Omental fat pad (tissue), 3 donors: ENCODE measurements at regions not wholly inside any gene's neighbourhood (a gene's known extent, or its start where the extent isn't known, plus 50 kb on each side); places are given as distances from the start of the nearest gene placed in this dataset.

ENCODE experiments used
- ATAC-seq: fragments of 150-250 bp; one replicate; pipeline ENCODE4 v1.9.1; 2016; ENCODE audit warnings: mild to moderate bottlenecking, moderate library complexity; ENCODE audit not compliant: low FRiP score
- DNase-seq: peaks from one replicate; pipeline ENCODE4 v3.0.0-alpha.2; 2019; ENCODE audit warnings: low spot score
- CTCF ChIP-seq, 3 donors: fragments of 450-650 bp; IDR thresholded peaks; one replicate each; pipeline ENCODE4 v1.5.1; 2016 to 2017; ENCODE audit warnings: antibody characterized with exemption in 3 of 3, mild to moderate bottlenecking in 3 of 3, moderate library complexity in 2 of 3

DNA sequence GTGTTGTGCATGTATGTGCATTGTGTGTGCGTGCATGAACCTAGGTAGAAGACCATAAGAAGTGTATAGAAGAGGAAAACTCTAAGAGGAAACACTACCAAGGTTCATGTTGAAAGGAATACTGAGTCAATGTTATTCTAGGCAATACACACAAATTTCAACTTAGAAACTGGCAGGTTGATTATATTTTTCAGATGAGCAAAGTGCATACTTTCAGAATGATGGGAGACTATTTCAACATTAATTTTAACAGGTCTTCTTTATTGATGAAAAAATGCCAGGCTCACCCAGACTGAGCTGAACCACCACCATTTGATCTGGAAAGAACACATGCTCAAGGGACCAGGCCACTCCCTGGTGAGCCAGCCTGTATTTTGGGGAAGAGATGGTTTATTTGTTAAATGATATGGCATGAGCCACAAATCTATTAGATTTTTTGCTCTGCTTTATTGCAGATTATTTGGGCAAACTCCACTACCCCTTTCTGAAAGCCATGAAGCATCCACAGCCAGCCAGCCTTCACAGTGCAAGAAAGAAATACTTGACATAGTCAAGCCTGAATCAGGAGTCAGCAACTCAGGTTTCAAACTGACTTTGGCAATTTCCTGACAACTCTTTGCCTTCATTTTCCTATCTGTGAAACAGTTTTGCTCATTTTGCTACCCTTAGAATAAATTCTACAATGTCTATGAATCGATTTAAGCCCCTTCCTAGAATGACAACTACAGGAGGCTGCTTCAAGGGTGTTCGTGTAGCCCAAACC lies 368.9 kb downstream of the COG6 start:
- TF ChIP-seq CTCF (IDR thresholded peaks at IDR 0.05), result no peak
- no peak for ATAC-seq
- DNase-seq, result no peak

- no peak for DNase-seq
- TF ChIP-seq CTCF (IDR thresholded peaks at IDR 0.05), result no peak
- ATAC-seq, result no peak
Measured at GRCh38 chr13:40024967-40025714, 369.7 kb downstream of the COG6 start.

DNA sequence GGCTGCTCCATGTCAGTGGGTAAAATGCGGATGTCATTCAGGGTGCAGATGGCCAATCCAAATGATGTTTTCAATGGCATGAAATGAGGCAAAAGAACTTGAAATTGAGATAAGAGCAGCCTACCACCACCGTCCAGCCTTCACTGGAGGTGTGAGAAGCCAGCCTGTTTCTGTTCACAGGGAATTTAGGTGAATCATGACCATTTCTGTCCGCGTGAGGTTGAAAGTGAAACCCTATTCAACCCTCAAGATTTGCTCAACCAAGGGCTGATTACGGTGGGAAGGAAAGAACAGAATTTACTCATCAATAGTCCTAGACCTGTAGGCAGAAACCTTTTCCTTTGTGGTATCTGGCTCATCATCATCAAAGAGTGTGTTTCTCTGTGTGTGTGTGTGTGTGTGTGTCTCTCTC lies 370.7 kb downstream of the COG6 start:
- ATAC-seq (no peak), DNase-seq (no peak)
- no peak for TF ChIP-seq CTCF (IDR thresholded peaks at IDR 0.05)

DNA sequence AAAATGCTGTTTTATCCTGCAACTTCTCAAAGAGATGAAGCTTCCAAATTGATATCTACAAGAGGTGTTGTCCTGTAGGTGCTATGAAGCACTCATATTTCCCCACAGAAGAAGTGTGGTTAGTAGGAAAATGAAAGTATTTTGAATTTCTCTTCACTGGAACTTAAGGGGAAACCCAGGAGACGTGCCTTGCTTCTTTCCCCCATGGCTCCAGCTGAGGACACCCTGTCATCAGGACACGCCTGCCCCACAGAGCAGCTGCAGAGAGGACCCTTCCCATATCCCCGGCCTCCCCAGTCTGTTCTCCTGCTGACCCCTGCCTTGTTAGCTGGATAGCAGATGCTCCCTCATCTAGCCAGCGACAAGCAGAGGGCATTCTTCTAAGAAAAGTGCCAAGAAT lies 371.3 kb downstream of the COG6 start:
- DNase-seq (no peak), ATAC-seq (no peak)
- no peak for TF ChIP-seq CTCF (IDR thresholded peaks at IDR 0.05)

GRCh38 chr13:40028446-40028845 lies 373.0 kb downstream of the COG6 start:
- no peak for TF ChIP-seq CTCF (IDR thresholded peaks at IDR 0.05)
- ATAC-seq (no peak), DNase-seq (no peak)

- DNase-seq (no peak), ATAC-seq (peak; percentile 64)
- no peak for TF ChIP-seq CTCF (IDR thresholded peaks at IDR 0.05)
Measured at GRCh38 chr13:40031031-40031430, 375.6 kb downstream of the COG6 start.

- no peak for TF ChIP-seq CTCF (IDR thresholded peaks at IDR 0.05)
- ATAC-seq (no peak), DNase-seq (no peak)
Measured at GRCh38 chr13:40039061-40039460, 383.6 kb downstream of the COG6 start.
